ENCODE measurements at regions not wholly inside any gene's neighbourhood (a gene's known extent, or its start where the extent isn't known, plus 50 kb on each side); places are given as distances from the start of the nearest gene placed in this dataset.

DNA sequence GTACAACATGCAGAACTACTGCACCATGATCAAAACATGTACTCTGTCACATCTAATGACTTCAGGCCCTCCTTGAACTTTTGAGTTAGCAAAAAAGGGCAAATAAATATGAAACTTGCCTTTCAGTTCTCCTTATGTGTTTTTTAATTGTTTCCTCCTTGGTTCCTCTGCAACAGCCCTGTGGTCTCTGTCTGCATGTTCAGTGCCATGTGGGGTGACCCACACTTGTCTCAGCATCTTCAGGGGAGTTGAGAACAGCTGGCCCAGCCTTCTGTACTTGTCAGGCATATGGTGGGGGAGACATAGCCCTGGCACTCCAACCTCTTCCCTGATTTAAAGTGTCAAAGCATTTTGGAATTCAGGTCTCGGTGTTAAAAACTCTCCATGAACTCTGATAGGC is 188.0 kb upstream of the PGRMC2 start (continued):
- TF ChIP-seq, protein P1, sequence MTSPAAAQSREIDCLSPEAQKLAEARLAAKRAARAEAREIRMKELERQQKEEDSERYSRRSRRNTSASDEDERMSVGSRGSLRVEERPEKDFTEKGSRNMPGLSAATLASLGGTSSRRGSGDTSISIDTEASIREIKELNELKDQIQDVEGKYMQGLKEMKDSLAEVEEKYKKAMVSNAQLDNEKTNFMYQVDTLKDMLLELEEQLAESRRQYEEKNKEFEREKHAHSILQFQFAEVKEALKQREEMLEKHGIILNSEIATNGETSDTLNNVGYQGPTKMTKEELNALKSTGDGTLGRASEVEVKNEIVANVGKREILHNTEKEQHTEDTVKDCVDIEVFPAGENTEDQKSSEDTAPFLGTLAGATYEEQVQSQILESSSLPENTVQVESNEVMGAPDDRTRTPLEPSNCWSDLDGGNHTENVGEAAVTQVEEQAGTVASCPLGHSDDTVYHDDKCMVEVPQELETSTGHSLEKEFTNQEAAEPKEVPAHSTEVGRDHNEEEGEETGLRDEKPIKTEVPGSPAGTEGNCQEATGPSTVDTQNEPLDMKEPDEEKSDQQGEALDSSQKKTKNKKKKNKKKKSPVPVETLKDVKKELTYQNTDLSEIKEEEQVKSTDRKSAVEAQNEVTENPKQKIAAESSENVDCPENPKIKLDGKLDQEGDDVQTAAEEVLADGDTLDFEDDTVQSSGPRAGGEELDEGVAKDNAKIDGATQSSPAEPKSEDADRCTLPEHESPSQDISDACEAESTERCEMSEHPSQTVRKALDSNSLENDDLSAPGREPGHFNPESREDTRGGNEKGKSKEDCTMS (CRISPR knock-in tag; conservative IDR thresholded peaks at IDR 0.05): no peak
- TF ChIP-seq SNAPC2 (CRISPR knock-in tag; IDR thresholded peaks at IDR 0.05): no peak
- TF ChIP-seq, protein P2, sequence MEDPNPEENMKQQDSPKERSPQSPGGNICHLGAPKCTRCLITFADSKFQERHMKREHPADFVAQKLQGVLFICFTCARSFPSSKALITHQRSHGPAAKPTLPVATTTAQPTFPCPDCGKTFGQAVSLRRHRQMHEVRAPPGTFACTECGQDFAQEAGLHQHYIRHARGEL (CRISPR knock-in tag; IDR thresholded peaks at IDR 0.05): no peak
- TF ChIP-seq ZNF256 (CRISPR knock-in tag; conservative IDR thresholded peaks at IDR 0.05): no peak
- no peak for TF ChIP-seq NFKB2 (CRISPR knock-in tag; IDR thresholded peaks at IDR 0.05; ENCODE audit: borderline replicate concordance)
- TF ChIP-seq MAFF (IDR thresholded peaks at IDR 0.05; ENCODE audit: low read depth, low read length): no peak
- TF ChIP-seq JDP2 (CRISPR knock-in tag; IDR thresholded peaks at IDR 0.05; ENCODE audit: borderline replicate concordance): no peak
- TF ChIP-seq ZNF780A (CRISPR knock-in tag; IDR thresholded peaks at IDR 0.05): no peak
- TF ChIP-seq ZNF761 (CRISPR knock-in tag; conservative IDR thresholded peaks at IDR 0.05): no peak

DNA sequence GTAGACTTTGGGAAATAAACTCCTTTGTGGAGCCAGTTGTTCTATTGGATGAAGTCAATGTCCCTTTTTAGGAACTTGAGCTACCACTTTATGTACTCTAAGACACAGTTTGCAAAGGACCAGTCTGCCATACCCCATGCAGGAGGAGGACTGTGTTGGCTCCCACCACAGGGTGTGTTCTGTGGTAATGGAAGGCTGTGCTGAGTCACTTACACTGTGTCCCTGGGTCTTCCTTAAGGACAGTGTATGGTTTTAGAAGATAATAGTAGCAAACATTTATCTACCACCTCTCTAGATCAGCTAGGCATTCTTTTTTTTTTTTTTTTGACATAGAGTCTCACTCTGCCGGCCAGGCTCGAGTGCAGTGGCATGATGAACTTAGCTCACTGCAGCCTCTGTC is 184.0 kb upstream of the PGRMC2 start:
- WGBS (ENCODE audit: low lambda C conversion rate): 60% methylated on average over 2 of the region's 2 CpGs
- Histone ChIP-seq H2AFZ (ENCODE audit: low read length) (no peak overlapping the region), H3K36me3 (replicated peaks in 1 of 2; ENCODE audit: control insufficient read depth in 1 of 2, insufficient read depth in 2 of 2, low read length in 2 of 2) (no peaks in the 10 kb centered on the region), H3K4me2 (ENCODE audit: low read depth, low read length) (no peak overlapping the region), H3K4me3 (replicated peaks in 1 of 3; ENCODE audit: insufficient read depth in 1 of 3, low read depth in 2 of 3, low read length in 3 of 3) (no peak overlapping the region), H4K20me1 (ENCODE audit: insufficient read depth, low read length) (no peaks in the 10 kb centered on the region), H3K27me3 (ENCODE audit: control insufficient read depth in 1 of 2, insufficient read depth in 2 of 2, low read length in 2 of 2) (no peaks in the 10 kb centered on the region), H3K9ac (ENCODE audit: insufficient read depth, low read depth, low read length) (no peak overlapping the region), H3K9me3 (ENCODE audit: low read length) (no peaks in the 10 kb centered on the region), H3K27ac (ENCODE audit: extremely low read length, insufficient read depth, low read length) (no peak overlapping the region), H3K4me1 (ENCODE audit: insufficient read depth, low read length) (no peaks in the 10 kb centered on the region), H3K79me2 (ENCODE audit: insufficient read depth, low read length) (no peaks in the 10 kb centered on the region)
- CTCF ChIA-PET (ENCODE audit: low intra/inter-chr PET ratio, low total read pairs): no interaction called here
- intact Hi-C loops (cut with micrococcal nuclease; ENCODE audit: unreplicated experiment) (no loop called here), in situ Hi-C loops (cut with HindIII; ENCODE audit: extremely low pct_ligation_motif_present, low pct_unique_long_range_greater_than_20kb) (no loop called here)
- FAIRE-seq (no peak), ATAC-seq (no peak), DNase-seq (ENCODE audit: low spot score) (no peak)
- no TSS peak for BruUV-seq (replicated peaks)
- POLR2A ChIA-PET: no interaction called here
- TF ChIP-seq ZNF317 (CRISPR knock-in tag; IDR thresholded peaks at IDR 0.05) (no peak), SOX5 (CRISPR knock-in tag; IDR thresholded peaks at IDR 0.05; ENCODE audit: borderline replicate concordance) (no peak), ZSCAN29 (CRISPR knock-in tag; conservative IDR thresholded peaks at IDR 0.05) (no peak), ZNF564 (CRISPR knock-in tag; IDR thresholded peaks at IDR 0.05) (no peak), FOXM1 (CRISPR knock-in tag; IDR thresholded peaks at IDR 0.05) (no peak), FOXA3 (CRISPR knock-in tag; IDR thresholded peaks at IDR 0.05) (no peak), PPARG (CRISPR knock-in tag; conservative IDR thresholded peaks at IDR 0.05) (no peak), RFX3 (CRISPR knock-in tag; IDR thresholded peaks at IDR 0.05) (no peak), GTF3A (CRISPR knock-in tag; conservative IDR thresholded peaks at IDR 0.05) (no peak), ZNF615 (CRISPR knock-in tag; IDR thresholded peaks at IDR 0.05; ENCODE audit: borderline replicate concordance) (no peak), ZNF431 (CRISPR knock-in tag; IDR thresholded peaks at IDR 0.05; ENCODE audit: borderline replicate concordance, low read depth) (no peak)
- TF ChIP-seq, protein P3, sequence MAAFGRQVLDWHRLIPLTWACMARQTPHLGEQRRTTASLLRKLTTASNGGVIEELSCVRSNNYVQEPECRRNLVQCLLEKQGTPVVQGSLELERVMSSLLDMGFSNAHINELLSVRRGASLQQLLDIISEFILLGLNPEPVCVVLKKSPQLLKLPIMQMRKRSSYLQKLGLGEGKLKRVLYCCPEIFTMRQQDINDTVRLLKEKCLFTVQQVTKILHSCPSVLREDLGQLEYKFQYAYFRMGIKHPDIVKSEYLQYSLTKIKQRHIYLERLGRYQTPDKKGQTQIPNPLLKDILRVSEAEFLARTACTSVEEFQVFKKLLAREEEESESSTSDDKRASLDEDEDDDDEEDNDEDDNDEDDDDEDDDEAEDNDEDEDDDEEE (CRISPR knock-in tag; IDR thresholded peaks at IDR 0.05): no peak
- TF ChIP-seq, protein P4, sequence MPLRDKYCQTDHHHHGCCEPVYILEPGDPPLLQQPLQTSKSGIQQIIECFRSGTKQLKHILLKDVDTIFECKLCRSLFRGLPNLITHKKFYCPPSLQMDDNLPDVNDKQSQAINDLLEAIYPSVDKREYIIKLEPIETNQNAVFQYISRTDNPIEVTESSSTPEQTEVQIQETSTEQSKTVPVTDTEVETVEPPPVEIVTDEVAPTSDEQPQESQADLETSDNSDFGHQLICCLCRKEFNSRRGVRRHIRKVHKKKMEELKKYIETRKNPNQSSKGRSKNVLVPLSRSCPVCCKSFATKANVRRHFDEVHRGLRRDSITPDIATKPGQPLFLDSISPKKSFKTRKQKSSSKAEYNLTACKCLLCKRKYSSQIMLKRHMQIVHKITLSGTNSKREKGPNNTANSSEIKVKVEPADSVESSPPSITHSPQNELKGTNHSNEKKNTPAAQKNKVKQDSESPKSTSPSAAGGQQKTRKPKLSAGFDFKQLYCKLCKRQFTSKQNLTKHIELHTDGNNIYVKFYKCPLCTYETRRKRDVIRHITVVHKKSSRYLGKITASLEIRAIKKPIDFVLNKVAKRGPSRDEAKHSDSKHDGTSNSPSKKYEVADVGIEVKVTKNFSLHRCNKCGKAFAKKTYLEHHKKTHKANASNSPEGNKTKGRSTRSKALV (CRISPR knock-in tag; IDR thresholded peaks at IDR 0.05): no peak

Measured in HepG2 (cell line).